Mesodermal cell (in vitro differentiated cells): ENCODE measurements at regions not wholly inside any gene's neighbourhood (a gene's known extent, or its start where the extent isn't known, plus 50 kb on each side); places are given as distances from the start of the nearest gene placed in this dataset.

Experiments
- H3K27ac ChIP-seq: 2 replicates; pipeline ENCODE4 v1.7.0; 2013; ENCODE audit warnings: mild to moderate bottlenecking, low read depth, low read length, moderate library complexity; ENCODE audit not compliant: severe bottlenecking
- H3K36me3 ChIP-seq: 2 replicates; pipeline ENCODE4 v1.7.1; 2013; ENCODE audit warnings: mild to moderate bottlenecking, low read length, moderate library complexity; ENCODE audit not compliant: control insufficient read depth, insufficient read depth
- H3K4me1 ChIP-seq: one replicate; pipeline ENCODE4 v1.7.1; 2013; ENCODE audit warnings: mild to moderate bottlenecking, low read length; ENCODE audit not compliant: insufficient read depth, control insufficient read depth, poor library complexity, severe bottlenecking
- H3K4me3 ChIP-seq: 2 replicates; pipeline ENCODE4 v1.7.0; 2013; ENCODE audit warnings: low read length, control low read depth, mild to moderate bottlenecking; ENCODE audit not compliant: insufficient read depth, poor library complexity, severe bottlenecking; ENCODE audit errors: extremely low read depth
- H3K9me3 ChIP-seq: 2 replicates; pipeline ENCODE4 v1.7.1; 2013; ENCODE audit warnings: mild to moderate bottlenecking, low read length, moderate library complexity; ENCODE audit not compliant: control insufficient read depth
- WGBS, 2 experiments: methylation state at CpG; one replicate each; pipeline ENCODE4 v1.1.5; 2013; ENCODE audit warnings: missing lambda C conversion rate in 2 of 2; ENCODE audit not compliant: insufficient coverage in 2 of 2; 5-methylcytosine and 5-hydroxymethylcytosine counted together

- no peaks in the 10 kb centered on the region for H3K9me3 ChIP-seq
- peaks cover 4% of the 10 kb centered on the region for H3K4me1 ChIP-seq
- no peak overlapping the region for H3K4me3 ChIP-seq
- no peak overlapping the region for H3K27ac ChIP-seq
- WGBS, 2 experiments: 96 to 100% methylated on average over 2 of the region's 3 CpGs
- no peaks in the 10 kb centered on the region for H3K36me3 ChIP-seq
Observed at GRCh38 chr18:40046596-40046995, 1908.4 kb upstream of the PIK3C3 start.

- WGBS, 2 experiments: 71 to 72% methylated on average over 6 to 7 of the region's 8 CpGs
- Histone ChIP-seq H3K36me3 (no peaks in the 10 kb centered on the region), H3K4me1 (no peaks in the 10 kb centered on the region), H3K9me3 (no peaks in the 10 kb centered on the region), H3K4me3 (no peak overlapping the region), H3K27ac (no peak overlapping the region)
Observed at GRCh38 chr18:40041951-40042350, 1913.1 kb upstream of the PIK3C3 start.

- no peak overlapping the region for H3K4me3 ChIP-seq
- whole genome bisulfite sequencing, 2 experiments: 100% methylated on average over 1 to 3 of the region's 4 CpGs
Observed at GRCh38 chr18:40040574-40040973, 1914.5 kb upstream of the PIK3C3 start.

GRCh38 chr18:40037356-40037755 is 1917.7 kb upstream of the PIK3C3 start:
- H3K4me3 ChIP-seq: no peak overlapping the region
- 92 to 98% methylated on average over 2 to 4 of the region's 6 CpGs for WGBS, 2 experiments
- H3K4me1 ChIP-seq: no peaks in the 10 kb centered on the region
- H3K36me3 ChIP-seq: no peaks in the 10 kb centered on the region
- no peaks in the 10 kb centered on the region for H3K9me3 ChIP-seq
- no peak overlapping the region for H3K27ac ChIP-seq

More at GRCh38 chr18:40040574-40040973, 1914.5 kb upstream of the PIK3C3 start:
- Histone ChIP-seq H3K36me3 (no peaks in the 10 kb centered on the region), H3K4me1 (no peaks in the 10 kb centered on the region), H3K27ac (no peak overlapping the region), H3K9me3 (no peaks in the 10 kb centered on the region)

GRCh38 chr18:40036861-40037260 is 1918.2 kb upstream of the PIK3C3 start:
- Histone ChIP-seq H3K9me3 (no peaks in the 10 kb centered on the region), H3K36me3 (no peaks in the 10 kb centered on the region), H3K4me3 (no peak overlapping the region), H3K27ac (no peak overlapping the region), H3K4me1 (no peaks in the 10 kb centered on the region)
- no CpG with 5 or more reads among the region's 1 CpG for WGBS, 2 experiments

- Histone ChIP-seq H3K4me3 (no peak overlapping the region), H3K36me3 (no peaks in the 10 kb centered on the region), H3K4me1 (no peaks in the 10 kb centered on the region), H3K9me3 (no peaks in the 10 kb centered on the region), H3K27ac (no peak overlapping the region)
- no CpG with 5 or more reads among the region's 1 CpG for whole genome bisulfite sequencing, 2 experiments
Observed at GRCh38 chr18:40035966-40036365, 1919.1 kb upstream of the PIK3C3 start.

- Histone ChIP-seq H3K9me3 (no peaks in the 10 kb centered on the region), H3K36me3 (no peaks in the 10 kb centered on the region), H3K4me3 (no peak overlapping the region), H3K27ac (no peak overlapping the region), H3K4me1 (no peaks in the 10 kb centered on the region)
- WGBS, 2 experiments: 100% methylated on average over 2 of the region's 5 CpGs; no CpG with 5 or more reads in 1 of the 2 experiments
Observed at GRCh38 chr18:40032076-40032475, 1923.0 kb upstream of the PIK3C3 start.

- Histone ChIP-seq H3K4me1 (no peaks in the 10 kb centered on the region), H3K27ac (no peak overlapping the region), H3K36me3 (no peaks in the 10 kb centered on the region), H3K4me3 (no peak overlapping the region), H3K9me3 (no peaks in the 10 kb centered on the region)
- WGBS, 2 experiments: no CpG with 5 or more reads among the region's 1 CpG
Observed at GRCh38 chr18:40031435-40031834, 1923.6 kb upstream of the PIK3C3 start.

GRCh38 chr18:40019797-40020392 is 1935.1 kb upstream of the PIK3C3 start:
- no CpG with 5 or more reads among the region's 2 CpGs for WGBS, 2 experiments
- Histone ChIP-seq H3K4me1 (no peaks in the 10 kb centered on the region), H3K36me3 (no peaks in the 10 kb centered on the region), H3K9me3 (no peaks in the 10 kb centered on the region), H3K27ac (no peak overlapping the region), H3K4me3 (no peak overlapping the region)

GRCh38 chr18:40018266-40018665 is 1936.8 kb upstream of the PIK3C3 start:
- no CpG with 5 or more reads among the region's 6 CpGs for WGBS, 2 experiments
- no peaks in the 10 kb centered on the region for H3K4me1 ChIP-seq

GRCh38 chr18:40017021-40017420 is 1938.0 kb upstream of the PIK3C3 start:
- no peak overlapping the region for H3K4me3 ChIP-seq
- no peaks in the 10 kb centered on the region for H3K9me3 ChIP-seq
- 100% methylated on average over 1 of the region's 6 CpGs for WGBS, 2 experiments
- H3K27ac ChIP-seq: no peak overlapping the region
- no peaks in the 10 kb centered on the region for H3K4me1 ChIP-seq
- H3K36me3 ChIP-seq: no peaks in the 10 kb centered on the region

More at GRCh38 chr18:40018266-40018665, 1936.8 kb upstream of the PIK3C3 start:
- H3K36me3 ChIP-seq: no peaks in the 10 kb centered on the region
- no peaks in the 10 kb centered on the region for H3K9me3 ChIP-seq
- no peak overlapping the region for H3K4me3 ChIP-seq
- no peak overlapping the region for H3K27ac ChIP-seq
